ENCODE measurements at regions not wholly inside any gene's neighbourhood (a gene's known extent, or its start where the extent isn't known, plus 50 kb on each side); places are given as distances from the start of the nearest gene placed in this dataset.

- TF ChIP-seq ZNF274 (IDR thresholded peaks at IDR 0.05; ENCODE audit: low read depth, low read length) (no peak), YY1 (IDR thresholded peaks at IDR 0.05; ENCODE audit: insufficient read depth, insufficient read length) (no peak)
Measured at GRCh38 chr5:56518820-56519219, 285.7 kb upstream of the ANKRD55 start.

All from NT2/D1 (cell line).